ENCODE measurements at regions not wholly inside any gene's neighbourhood (a gene's known extent, or its start where the extent isn't known, plus 50 kb on each side); places are given as distances from the start of the nearest gene placed in this dataset.

GRCh38 chr18:79616651-79617510 is 62.7 kb upstream of the CTDP1 start:
- TF ChIP-seq FOXM1 (IDR thresholded peaks at IDR 0.05; ENCODE audit: borderline replicate concordance, low read depth), result no peak
- TF ChIP-seq CREB1 (IDR thresholded peaks at IDR 0.05; ENCODE audit: low read depth), result no peak
- no peak for TF ChIP-seq RAD21 (IDR thresholded peaks at IDR 0.05; ENCODE audit: low read depth)

All from Ishikawa (cell line).